ENCODE measurements at regions not wholly inside any gene's neighbourhood (a gene's known extent, or its start where the extent isn't known, plus 50 kb on each side); places are given as distances from the start of the nearest gene placed in this dataset.
A peak's percentile ranks its signal among the peaks of the same experiment; 100 is the strongest.

- no peak for DNase-seq
Observed at GRCh38 chr22:48855593-48856307, 971.9 kb downstream of the BRD1 start.

- no peak for DNase-seq
Observed at GRCh38 chr22:48855013-48855412, 972.7 kb downstream of the BRD1 start.

- DNase-seq: peak in 3 of 56 donors; percentile 10 to 18 (median 11)
Observed at GRCh38 chr22:48853627-48854240, 973.9 kb downstream of the BRD1 start.

- DNase-seq: no peak
Observed at GRCh38 chr22:48851933-48852549, 975.6 kb downstream of the BRD1 start.

GRCh38 chr22:48850658-48851287 is 976.9 kb downstream of the BRD1 start:
- DNase-seq: no peak

- DNase-seq: no peak
Observed at GRCh38 chr22:48849963-48850657, 977.6 kb downstream of the BRD1 start.

GRCh38 chr22:48849219-48849912 is 978.3 kb downstream of the BRD1 start:
- no peak for DNase-seq

- no peak for DNase-seq
Observed at GRCh38 chr22:48846200-48846599, 981.5 kb downstream of the BRD1 start.

GRCh38 chr22:48845356-48845936 is 982.2 kb downstream of the BRD1 start:
- no peak for DNase-seq

GRCh38 chr22:48844056-48844675 is 983.5 kb downstream of the BRD1 start:
- DNase-seq: peak in 6 of 56 donors; percentile 4 to 38 (median 19)

- DNase-seq: peak in 3 of 56 donors; percentile 19 to 35 (median 22)
Observed at GRCh38 chr22:48843640-48844039, 984.0 kb downstream of the BRD1 start.

- no peak for DNase-seq
Observed at GRCh38 chr22:48842976-48843375, 984.7 kb downstream of the BRD1 start.

GRCh38 chr22:48842583-48842945 is 985.1 kb downstream of the BRD1 start:
- no peak for DNase-seq

GRCh38 chr22:48841881-48842582 is 985.6 kb downstream of the BRD1 start:
- DNase-seq: no peak

- DNase-seq: no peak
Observed at GRCh38 chr22:48840112-48840949, 987.3 kb downstream of the BRD1 start.

GRCh38 chr22:48838846-48839730 is 988.6 kb downstream of the BRD1 start:
- no peak for DNase-seq

GRCh38 chr22:48838376-48838775 is 989.3 kb downstream of the BRD1 start:
- DNase-seq: no peak
